Prostate gland (tissue), 2 donors: ENCODE measurements at regions not wholly inside any gene's neighbourhood (a gene's known extent, or its start where the extent isn't known, plus 50 kb on each side); places are given as distances from the start of the nearest gene placed in this dataset.

Experiments
- CTCF ChIP-seq, 4 experiments: fragments of 200-600 bp in 2 of 4; fragments of 450-650 bp in 2 of 4; sonication (generic) in 2 of 4; IDR thresholded peaks; 1 replicate in 3 of 4; 2 replicates in 1 of 4; pipeline ENCODE4 v1.5.1; 2016 to 2019; ENCODE audit warnings: antibody characterized with exemption in 4 of 4, mild to moderate bottlenecking in 2 of 4, moderate library complexity in 2 of 4
- POLR2A ChIP-seq: fragments of 450-650 bp; IDR thresholded peaks from one replicate; pipeline ENCODE4 v1.6.1; 2016; ENCODE audit warnings: antibody characterized with exemption, mild to moderate bottlenecking
- POLR2AphosphoS5 ChIP-seq: sonication (generic); formaldehyde crosslinking; IDR thresholded peaks from one replicate; pipeline ENCODE4 v1.6.1; 2017; ENCODE audit warnings: antibody characterized with exemption

DNA sequence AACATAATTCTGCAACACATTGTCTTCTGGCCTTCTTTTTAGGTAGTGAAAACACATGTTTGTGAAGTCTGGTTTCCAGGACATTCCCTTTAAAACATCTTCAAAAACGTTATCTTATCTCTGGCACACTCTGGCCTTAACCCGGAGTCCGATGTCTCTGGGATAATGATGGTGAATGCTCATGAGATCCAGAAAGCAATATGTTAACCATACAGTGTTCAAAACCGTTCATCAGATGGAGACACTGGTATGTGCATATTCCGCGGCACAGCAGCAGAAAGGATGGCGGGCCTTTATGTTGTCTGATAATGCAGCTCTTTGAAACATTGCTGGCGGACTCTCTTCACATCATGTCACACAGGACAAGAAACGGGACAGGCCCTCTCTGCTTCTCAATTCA lies 605.2 kb downstream of the CCDC171 start:
- no peak for TF ChIP-seq POLR2A
- no peak for TF ChIP-seq CTCF (IDR thresholded peaks at IDR 0.05)
- TF ChIP-seq POLR2AphosphoS5: no peak
